BE2C (cell line): ENCODE measurements at regions not wholly inside any gene's neighbourhood (a gene's known extent, or its start where the extent isn't known, plus 50 kb on each side); places are given as distances from the start of the nearest gene placed in this dataset.

Experiments
- DNase-seq: peaks from one replicate; pipeline ENCODE4 v3.0.0-alpha.2; 2020
- H3K27me3 ChIP-seq: fragments of 250-450 bp; sonication (Bioruptor Pico); 2 replicates; pipeline ENCODE4 v1.5.1; 2020; ENCODE audit warnings: mild to moderate bottlenecking
- H3K36me3 ChIP-seq: fragments of 250-450 bp; sonication (Bioruptor Pico); 2 replicates; pipeline ENCODE4 v1.5.1; 2020; ENCODE audit warnings: mild to moderate bottlenecking
- H3K4me1 ChIP-seq: fragments of 250-450 bp; sonication (Bioruptor Pico); 2 replicates; pipeline ENCODE4 v1.5.1; 2020
- H3K4me3 ChIP-seq: 2 replicates; pipeline ENCODE4 v1.5.1; 2011; ENCODE audit warnings: low read depth, low read length
- H3K9me3 ChIP-seq: fragments of 250-450 bp; sonication (Bioruptor Pico); 2 replicates; pipeline ENCODE4 v1.5.1; 2020
- CTCF ChIP-seq: IDR thresholded peaks from 2 replicates; pipeline ENCODE4 v1.5.1; 2012; ENCODE audit warnings: mild to moderate bottlenecking, low read depth, low read length

GRCh38 chr12:94805749-94806529 is 155.6 kb upstream of the TMCC3 start:
- Histone ChIP-seq H3K4me3 (no peak overlapping the region), H3K36me3 (no peaks in the 10 kb centered on the region), H3K9me3 (no peaks in the 10 kb centered on the region), H3K4me1 (no peaks in the 10 kb centered on the region), H3K27me3 (no peaks in the 10 kb centered on the region)
- no peak for DNase-seq
- no peak for TF ChIP-seq CTCF

DNA sequence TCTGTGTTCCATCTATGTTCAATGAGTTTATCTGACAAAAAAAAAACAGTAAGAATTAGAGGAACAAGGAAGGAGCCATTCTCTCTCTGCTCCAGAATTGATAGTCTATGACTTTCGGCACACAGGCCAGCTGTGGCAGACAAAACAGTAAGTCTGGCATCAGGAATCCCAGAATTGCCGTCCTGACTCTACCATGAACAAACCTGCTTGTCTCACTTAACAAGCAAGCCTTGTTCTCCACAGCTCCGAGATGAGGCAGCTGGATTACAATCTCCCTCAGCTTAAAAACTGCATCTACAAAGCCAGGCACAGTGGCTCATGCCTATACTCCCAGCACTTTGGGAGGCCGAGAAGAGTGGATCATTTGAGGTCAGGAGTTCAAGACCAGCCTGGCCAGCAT is 153.6 kb upstream of the TMCC3 start:
- no peaks in the 10 kb centered on the region for H3K4me1 ChIP-seq
- no peaks in the 10 kb centered on the region for H3K27me3 ChIP-seq
- no peak overlapping the region for H3K4me3 ChIP-seq
- no peaks in the 10 kb centered on the region for H3K36me3 ChIP-seq
- TF ChIP-seq CTCF = no peak
- H3K9me3 ChIP-seq = no peaks in the 10 kb centered on the region
- DNase-seq = no peak

DNA sequence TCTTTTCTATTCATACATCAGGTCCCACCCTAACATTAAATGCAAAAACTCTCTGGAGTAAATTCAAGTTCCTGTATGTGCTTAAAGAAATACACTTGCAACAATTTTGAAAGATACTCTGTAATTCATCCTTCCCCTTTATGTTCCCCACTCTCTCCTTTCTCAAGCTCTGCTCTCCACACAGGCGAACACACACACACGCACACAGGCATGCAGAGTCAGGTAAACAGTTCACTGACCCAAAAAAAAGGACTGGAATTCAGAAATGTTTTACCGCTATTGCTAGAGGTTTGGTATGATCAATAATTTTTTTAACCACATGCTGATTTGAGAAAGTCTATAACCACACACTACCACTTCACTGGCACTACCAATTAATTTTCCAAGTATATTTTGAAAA is 152.4 kb upstream of the TMCC3 start:
- H3K27me3 ChIP-seq = no peaks in the 10 kb centered on the region
- no peaks in the 10 kb centered on the region for H3K4me1 ChIP-seq
- no peak for TF ChIP-seq CTCF
- no peak overlapping the region for H3K4me3 ChIP-seq
- no peaks in the 10 kb centered on the region for H3K9me3 ChIP-seq
- H3K36me3 ChIP-seq = no peaks in the 10 kb centered on the region
- no peak for DNase-seq

- Histone ChIP-seq H3K9me3 (no peaks in the 10 kb centered on the region), H3K36me3 (no peaks in the 10 kb centered on the region), H3K27me3 (no peaks in the 10 kb centered on the region), H3K4me3 (no peak overlapping the region), H3K4me1 (no peaks in the 10 kb centered on the region)
- no peak for DNase-seq
- no peak for TF ChIP-seq CTCF
Measured at GRCh38 chr12:94801745-94802144, 151.4 kb upstream of the TMCC3 start.

- Histone ChIP-seq H3K27me3 (no peaks in the 10 kb centered on the region), H3K9me3 (no peaks in the 10 kb centered on the region), H3K4me3 (no peak overlapping the region), H3K4me1 (no peaks in the 10 kb centered on the region), H3K36me3 (no peaks in the 10 kb centered on the region)
- no peak for TF ChIP-seq CTCF
- DNase-seq = no peak
Measured at GRCh38 chr12:94799136-94799535, 148.8 kb upstream of the TMCC3 start.

DNA sequence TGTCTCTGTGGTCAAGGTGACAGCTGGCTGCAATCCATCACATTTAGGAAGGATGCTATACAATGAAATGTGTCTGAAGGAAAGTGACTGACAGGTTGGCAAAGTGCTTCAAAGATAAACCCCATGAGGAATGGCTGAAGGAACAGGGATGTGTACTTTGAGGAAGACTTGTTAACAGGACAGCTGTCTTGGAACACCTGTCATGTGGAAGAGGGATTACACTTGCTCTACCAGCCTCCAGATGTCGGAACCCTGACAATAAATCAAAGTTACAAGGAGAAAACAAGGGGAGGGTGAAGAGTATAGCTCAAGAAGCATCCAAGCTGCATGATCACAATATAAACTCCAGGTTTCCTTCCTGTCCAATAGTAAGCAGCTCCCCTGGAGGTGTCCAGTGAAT is 147.8 kb upstream of the TMCC3 start:
- no peak for DNase-seq
- Histone ChIP-seq H3K9me3 (no peaks in the 10 kb centered on the region), H3K36me3 (no peaks in the 10 kb centered on the region), H3K4me1 (no peaks in the 10 kb centered on the region), H3K4me3 (no peak overlapping the region), H3K27me3 (no peaks in the 10 kb centered on the region)
- no peak for TF ChIP-seq CTCF
